22Rv1 (cell line): ENCODE measurements at regions not wholly inside any gene's neighbourhood (a gene's known extent, or its start where the extent isn't known, plus 50 kb on each side); places are given as distances from the start of the nearest gene placed in this dataset.

ENCODE experiments used
- ZFX ChIP-seq: fragments of 450-650 bp; IDR thresholded peaks from 2 replicates; pipeline ENCODE4 v1.6.1; 2017; ENCODE audit warnings: antibody characterized with exemption, borderline replicate concordance
- TF ChIP-seq, protein P1 (sequence below): fragments of 450-650 bp; IDR thresholded peaks from 2 replicates; pipeline ENCODE4 v1.5.1; 2017; ENCODE audit warnings: mild to moderate bottlenecking

- TF ChIP-seq, protein P1, sequence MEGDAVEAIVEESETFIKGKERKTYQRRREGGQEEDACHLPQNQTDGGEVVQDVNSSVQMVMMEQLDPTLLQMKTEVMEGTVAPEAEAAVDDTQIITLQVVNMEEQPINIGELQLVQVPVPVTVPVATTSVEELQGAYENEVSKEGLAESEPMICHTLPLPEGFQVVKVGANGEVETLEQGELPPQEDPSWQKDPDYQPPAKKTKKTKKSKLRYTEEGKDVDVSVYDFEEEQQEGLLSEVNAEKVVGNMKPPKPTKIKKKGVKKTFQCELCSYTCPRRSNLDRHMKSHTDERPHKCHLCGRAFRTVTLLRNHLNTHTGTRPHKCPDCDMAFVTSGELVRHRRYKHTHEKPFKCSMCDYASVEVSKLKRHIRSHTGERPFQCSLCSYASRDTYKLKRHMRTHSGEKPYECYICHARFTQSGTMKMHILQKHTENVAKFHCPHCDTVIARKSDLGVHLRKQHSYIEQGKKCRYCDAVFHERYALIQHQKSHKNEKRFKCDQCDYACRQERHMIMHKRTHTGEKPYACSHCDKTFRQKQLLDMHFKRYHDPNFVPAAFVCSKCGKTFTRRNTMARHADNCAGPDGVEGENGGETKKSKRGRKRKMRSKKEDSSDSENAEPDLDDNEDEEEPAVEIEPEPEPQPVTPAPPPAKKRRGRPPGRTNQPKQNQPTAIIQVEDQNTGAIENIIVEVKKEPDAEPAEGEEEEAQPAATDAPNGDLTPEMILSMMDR, result no peak
- no peak for TF ChIP-seq ZFX
Observed at GRCh38 chr18:40072761-40073160, 1882.3 kb upstream of the PIK3C3 start.
